Calu3 (cell line): ENCODE measurements at regions not wholly inside any gene's neighbourhood (a gene's known extent, or its start where the extent isn't known, plus 50 kb on each side); places are given as distances from the start of the nearest gene placed in this dataset.

Experiments used
- BruUV-seq: library from RNA; stranded (reverse); fragments of 400-500 nt; replicated peaks from 2 replicates; lab custom pipeline; 2021; lab: Mats Ljungman, UMichigan
- CTCF ChIA-PET: fragments of 300-600 bp; sonication (Branson Sonifier 250); formaldehyde crosslinking; loops from one replicate; lab custom pipeline; 2022; ENCODE audit warnings: antibody characterized with exemption; lab: Charles Lee
- DNase-seq: peaks from one replicate; pipeline ENCODE4 v3.0.0; 2022
- H3K27ac Mint-ChIP-seq: one replicate; pipeline ENCODE4 v1.8.0; 2022; ENCODE audit warnings: mixed read lengths; ENCODE audit not compliant: unreplicated experiment
- H3K27me3 Mint-ChIP-seq: one replicate; pipeline ENCODE4 v1.8.0; 2022; ENCODE audit warnings: mixed read lengths; ENCODE audit not compliant: unreplicated experiment
- H3K36me3 Mint-ChIP-seq: one replicate; pipeline ENCODE4 v1.8.0; 2022; ENCODE audit warnings: mild to moderate bottlenecking, moderate library complexity, mixed read lengths; ENCODE audit not compliant: insufficient read depth, unreplicated experiment
- H3K4me1 Mint-ChIP-seq: one replicate; pipeline ENCODE4 v1.8.0; 2022; ENCODE audit warnings: mild to moderate bottlenecking, low read depth, mixed read lengths; ENCODE audit not compliant: unreplicated experiment
- H3K4me3 Mint-ChIP-seq: one replicate; pipeline ENCODE4 v1.8.0; 2022; ENCODE audit warnings: mild to moderate bottlenecking, low read depth, moderate library complexity, mixed read lengths; ENCODE audit not compliant: unreplicated experiment
- H3K9me3 Mint-ChIP-seq: one replicate; pipeline ENCODE4 v1.8.0; 2022; ENCODE audit warnings: low read depth, mixed read lengths; ENCODE audit not compliant: unreplicated experiment
- intact Hi-C: fragments of 100-400 bp; cut with micrococcal nuclease; formaldehyde crosslinking; loops from one replicate; pipeline ENCODE4 v1.10.0; 2022; ENCODE audit not compliant: unreplicated experiment
- TF ChIP-seq, protein P1 (sequence below): fragments of 200-600 bp; IDR thresholded peaks from one replicate; pipeline ENCODE4 v1.8.0; 2022; ENCODE audit warnings: antibody characterized with exemption; ENCODE audit not compliant: unreplicated experiment

DNA sequence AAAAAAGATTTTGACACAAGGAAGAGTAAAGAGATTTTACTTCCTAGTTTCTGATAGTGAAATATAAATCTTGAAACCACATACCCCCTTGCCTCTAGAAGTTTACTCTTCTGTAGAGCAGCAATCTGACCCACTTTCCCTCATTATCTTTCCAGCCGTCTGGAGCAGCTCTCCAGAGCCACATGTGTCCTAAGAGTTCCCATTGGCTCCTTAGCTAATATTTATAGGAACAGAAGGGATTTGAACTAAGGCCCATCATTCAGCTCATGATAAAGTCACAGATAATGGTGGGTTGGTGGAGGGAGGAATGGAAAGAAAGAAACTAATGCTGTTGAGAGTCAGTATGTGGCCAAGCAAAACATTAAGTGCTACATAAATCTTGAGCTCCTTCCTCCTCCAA is 121.8 kb downstream of the INHBA start:
- CTCF ChIA-PET: interaction anchor here (0.7 kb wide), 1 partner anchor 14 kb away, joined by 6 read pairs; no protein-coding TSS in a partner anchor
- DNase-seq: no peak
- Mint-ChIP-seq H3K4me1 (no peaks in the 10 kb centered on the region), H3K27me3 (no peaks in the 10 kb centered on the region), H3K4me3 (no peak overlapping the region), H3K36me3 (no peaks in the 10 kb centered on the region), H3K9me3 (no peaks in the 10 kb centered on the region), H3K27ac (no peak overlapping the region)
- TF ChIP-seq, protein P1, sequence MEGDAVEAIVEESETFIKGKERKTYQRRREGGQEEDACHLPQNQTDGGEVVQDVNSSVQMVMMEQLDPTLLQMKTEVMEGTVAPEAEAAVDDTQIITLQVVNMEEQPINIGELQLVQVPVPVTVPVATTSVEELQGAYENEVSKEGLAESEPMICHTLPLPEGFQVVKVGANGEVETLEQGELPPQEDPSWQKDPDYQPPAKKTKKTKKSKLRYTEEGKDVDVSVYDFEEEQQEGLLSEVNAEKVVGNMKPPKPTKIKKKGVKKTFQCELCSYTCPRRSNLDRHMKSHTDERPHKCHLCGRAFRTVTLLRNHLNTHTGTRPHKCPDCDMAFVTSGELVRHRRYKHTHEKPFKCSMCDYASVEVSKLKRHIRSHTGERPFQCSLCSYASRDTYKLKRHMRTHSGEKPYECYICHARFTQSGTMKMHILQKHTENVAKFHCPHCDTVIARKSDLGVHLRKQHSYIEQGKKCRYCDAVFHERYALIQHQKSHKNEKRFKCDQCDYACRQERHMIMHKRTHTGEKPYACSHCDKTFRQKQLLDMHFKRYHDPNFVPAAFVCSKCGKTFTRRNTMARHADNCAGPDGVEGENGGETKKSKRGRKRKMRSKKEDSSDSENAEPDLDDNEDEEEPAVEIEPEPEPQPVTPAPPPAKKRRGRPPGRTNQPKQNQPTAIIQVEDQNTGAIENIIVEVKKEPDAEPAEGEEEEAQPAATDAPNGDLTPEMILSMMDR: no peak
- no TSS peak for BruUV-seq
- intact Hi-C loops: no loop called here

DNA sequence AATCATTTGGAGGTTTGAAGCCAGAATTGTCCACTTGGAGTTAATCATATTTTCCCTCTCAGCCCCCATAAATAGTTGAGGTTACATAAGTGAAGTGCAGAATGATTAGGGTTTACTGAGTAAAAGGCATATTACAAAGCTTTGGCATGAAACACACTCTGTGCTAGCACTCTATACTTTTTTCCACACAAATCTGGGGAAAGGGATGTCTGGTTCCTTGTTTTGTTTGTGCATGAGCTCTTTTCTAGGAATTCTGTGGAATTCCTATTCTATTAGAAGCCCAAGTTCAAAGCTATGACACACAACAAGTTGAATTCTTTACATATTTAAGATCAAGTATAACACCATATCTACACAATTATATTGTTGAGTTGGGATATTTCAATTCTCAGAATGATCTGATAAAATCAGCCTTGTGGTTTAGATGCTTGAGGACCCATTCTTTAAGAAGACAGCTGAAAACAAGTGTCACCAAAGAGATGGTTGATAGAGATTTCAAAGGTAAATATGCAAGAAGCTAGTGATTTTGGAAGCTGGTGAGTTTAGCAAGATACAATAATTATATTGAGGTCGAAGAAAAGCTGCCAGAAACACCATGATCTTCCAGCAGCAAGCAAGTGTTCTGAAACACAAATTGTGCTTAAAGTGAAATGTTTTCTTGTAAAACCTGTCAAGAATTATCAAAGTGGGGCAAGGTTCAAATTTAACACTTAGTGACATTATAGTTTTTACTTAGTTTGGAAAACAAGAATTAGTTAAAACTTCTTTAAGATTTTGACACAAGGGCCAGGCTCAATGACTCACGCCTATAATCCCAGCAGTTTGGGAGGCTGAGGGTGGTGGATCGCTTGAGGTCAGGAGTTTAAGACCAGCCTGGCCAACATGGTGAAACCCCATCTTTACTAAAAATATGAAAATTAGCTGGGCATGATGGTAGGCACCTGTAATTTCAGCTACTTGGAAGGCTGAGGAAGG is 122.6 kb downstream of the INHBA start:
- BruUV-seq: no TSS peak
- no peaks in the 10 kb centered on the region for H3K9me3 Mint-ChIP-seq
- DNase-seq: no peak
- CTCF ChIA-PET: no interaction called here
- TF ChIP-seq, protein P1: no peak
- no peaks in the 10 kb centered on the region for H3K4me1 Mint-ChIP-seq
- intact Hi-C loops: loop anchor here (10.0 kb wide), 1 partner anchor 115 kb away; no protein-coding TSS in a partner anchor
- H3K27me3 Mint-ChIP-seq: no peaks in the 10 kb centered on the region
- no peak overlapping the region for H3K4me3 Mint-ChIP-seq
- no peaks in the 10 kb centered on the region for H3K36me3 Mint-ChIP-seq
- H3K27ac Mint-ChIP-seq: no peak overlapping the region

DNA sequence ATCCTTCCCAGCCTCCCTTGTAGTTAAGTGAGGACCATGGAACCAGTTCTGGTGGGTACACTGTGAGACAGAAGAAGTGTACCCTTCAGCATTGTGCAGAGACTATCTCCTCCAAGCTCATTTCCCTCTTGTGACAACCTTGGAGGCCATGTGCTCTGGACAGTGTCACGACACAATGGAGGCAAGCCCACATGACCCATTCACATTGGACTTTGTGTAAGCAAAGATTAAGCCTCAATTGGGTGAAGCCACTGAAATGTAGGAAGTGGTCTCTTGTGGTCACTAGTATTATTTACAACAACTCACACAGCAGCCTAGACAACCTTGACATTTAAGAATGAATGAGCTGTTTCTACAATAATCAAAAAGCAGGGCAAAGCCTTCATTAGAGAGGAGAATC is 124.2 kb downstream of the INHBA start:
- TF ChIP-seq, protein P1: no peak
- Mint-ChIP-seq H3K9me3 (no peaks in the 10 kb centered on the region), H3K27ac (no peak overlapping the region), H3K36me3 (no peaks in the 10 kb centered on the region), H3K4me1 (peaks cover under 1% of the 10 kb centered on the region), H3K27me3 (no peaks in the 10 kb centered on the region), H3K4me3 (no peak overlapping the region)
- CTCF ChIA-PET: interaction anchor here (0.5 kb wide), 1 partner anchor 278 kb away, joined by 3 read pairs; no protein-coding TSS in a partner anchor
- intact Hi-C loops: loop anchor here (10.0 kb wide), 1 partner anchor 116 kb away; no protein-coding TSS in a partner anchor
- no TSS peak for BruUV-seq
- DNase-seq: no peak

DNA sequence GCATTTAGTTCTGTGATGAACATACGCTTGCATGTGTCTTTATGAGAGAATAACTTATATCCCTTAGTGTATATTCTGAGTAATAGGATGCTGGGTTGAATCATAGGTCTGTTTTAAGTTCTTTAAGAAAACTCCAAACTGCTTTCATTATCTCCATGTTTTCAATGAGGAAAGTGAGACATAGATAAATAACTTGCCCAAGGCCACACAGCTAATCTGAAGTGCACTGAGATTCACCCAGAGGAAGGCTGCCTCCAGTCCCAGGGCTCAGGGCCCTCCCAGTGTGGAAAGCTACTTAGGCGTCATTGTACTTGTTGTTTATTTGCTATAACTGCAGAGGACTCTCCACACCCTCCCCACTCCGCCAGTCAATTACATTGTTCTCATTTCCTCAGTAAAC is 126.7 kb downstream of the INHBA start:
- Mint-ChIP-seq H3K36me3 (no peaks in the 10 kb centered on the region), H3K9me3 (no peaks in the 10 kb centered on the region), H3K27ac (no peak overlapping the region), H3K27me3 (no peaks in the 10 kb centered on the region), H3K4me1 (peaks cover 19% of the 10 kb centered on the region), H3K4me3 (no peak overlapping the region)
- intact Hi-C loops: loop anchor here (10.0 kb wide), 1 partner anchor 119 kb away; no protein-coding TSS in a partner anchor
- no TSS peak for BruUV-seq
- DNase-seq: no peak
- CTCF ChIA-PET: interaction anchor here (0.7 kb wide), 1 partner anchor 48 kb away, joined by 7 read pairs; no protein-coding TSS in a partner anchor
- TF ChIP-seq, protein P1: no peak
